ENCODE measurements at regions not wholly inside any gene's neighbourhood (a gene's known extent, or its start where the extent isn't known, plus 50 kb on each side); places are given as distances from the start of the nearest gene placed in this dataset.

GRCh38 chr2:117718048-117718447, 96.4 kb upstream of the DDX18 start:
- H3K27ac ChIP-seq: no peak overlapping the region
- TF ChIP-seq ZFX (IDR thresholded peaks at IDR 0.05) (no peak), CTCF (conservative IDR thresholded peaks at IDR 0.05) (no peak)

GRCh38 chr2:117720765-117721164, 93.7 kb upstream of the DDX18 start:
- no peak overlapping the region for H3K27ac ChIP-seq
- TF ChIP-seq ZFX (IDR thresholded peaks at IDR 0.05): no peak
- TF ChIP-seq CTCF (conservative IDR thresholded peaks at IDR 0.05): no peak

GRCh38 chr2:117723483-117723882, 91.0 kb upstream of the DDX18 start:
- TF ChIP-seq ZFX (IDR thresholded peaks at IDR 0.05) (no peak), CTCF (conservative IDR thresholded peaks at IDR 0.05) (no peak)
- H3K27ac ChIP-seq: no peak overlapping the region

GRCh38 chr2:117723888-117724434, 90.5 kb upstream of the DDX18 start:
- TF ChIP-seq ZFX (IDR thresholded peaks at IDR 0.05) (no peak), CTCF (conservative IDR thresholded peaks at IDR 0.05) (no peak)
- H3K27ac ChIP-seq: no peak overlapping the region

- TF ChIP-seq CTCF (conservative IDR thresholded peaks at IDR 0.05) (no peak), ZFX (IDR thresholded peaks at IDR 0.05) (no peak)
- no peak overlapping the region for H3K27ac ChIP-seq
These were observed 87.7 kb upstream of the DDX18 start for GRCh38 chr2:117726747-117727146.

GRCh38 chr2:117737846-117738245, 76.6 kb upstream of the DDX18 start:
- TF ChIP-seq ZFX (IDR thresholded peaks at IDR 0.05) (no peak), CTCF (conservative IDR thresholded peaks at IDR 0.05) (no peak)
- H3K27ac ChIP-seq: no peak overlapping the region

- H3K27ac ChIP-seq: no peak overlapping the region
- TF ChIP-seq ZFX (IDR thresholded peaks at IDR 0.05) (no peak), CTCF (conservative IDR thresholded peaks at IDR 0.05) (no peak)
These were observed 75.3 kb upstream of the DDX18 start for GRCh38 chr2:117738991-117739839.

Measured in C4-2B (cell line).